BLaER1 treated with 17β-estradiol and CSF1 and Interleukin-3, amounts not matched to agents 10 nM and 100 nM (cell line): ENCODE measurements at regions not wholly inside any gene's neighbourhood (a gene's known extent, or its start where the extent isn't known, plus 50 kb on each side); places are given as distances from the start of the nearest gene placed in this dataset.

Source experiments
- H3K27ac ChIP-seq, 11 experiments: shearing (Covaris generic); formaldehyde crosslinking; 2 replicates each; pipeline ENCODE4 v1.8.1; 2022
- H3K27me3 ChIP-seq, 11 experiments: shearing (Covaris generic); formaldehyde crosslinking; 2 replicates each; pipeline ENCODE4 v1.8.1; 2022
- H3K36me3 ChIP-seq, 11 experiments: shearing (Covaris generic); formaldehyde crosslinking; 2 replicates each; pipeline ENCODE4 v1.8.1; 2022
- H3K4me1 ChIP-seq, 10 experiments: shearing (Covaris generic); formaldehyde crosslinking; 2 replicates each; pipeline ENCODE4 v1.8.1; 2022
- H3K4me2 ChIP-seq, 11 experiments: shearing (Covaris generic); formaldehyde crosslinking; 2 replicates each; pipeline ENCODE4 v1.8.1; 2022
- H3K4me3 ChIP-seq, 10 experiments: shearing (Covaris generic); formaldehyde crosslinking; 2 replicates each; pipeline ENCODE4 v1.8.1; 2022
- H3K9ac ChIP-seq, 11 experiments: shearing (Covaris generic); formaldehyde crosslinking; 2 replicates each; pipeline ENCODE4 v1.8.1; 2022
- H3K9me3 ChIP-seq, 11 experiments: shearing (Covaris generic); formaldehyde crosslinking; replicated peaks in 1 of 11; 2 replicates each; pipeline ENCODE4 v1.8.1; 2022
- H4K20me1 ChIP-seq, 11 experiments: shearing (Covaris generic); formaldehyde crosslinking; 2 replicates each; pipeline ENCODE4 v1.8.1; 2022
- Cebpa-rat ChIP-seq, 11 experiments: shearing (Covaris generic); IDR thresholded peaks; 2 replicates each; pipeline ENCODE4 v1.8.1; 2022

DNA sequence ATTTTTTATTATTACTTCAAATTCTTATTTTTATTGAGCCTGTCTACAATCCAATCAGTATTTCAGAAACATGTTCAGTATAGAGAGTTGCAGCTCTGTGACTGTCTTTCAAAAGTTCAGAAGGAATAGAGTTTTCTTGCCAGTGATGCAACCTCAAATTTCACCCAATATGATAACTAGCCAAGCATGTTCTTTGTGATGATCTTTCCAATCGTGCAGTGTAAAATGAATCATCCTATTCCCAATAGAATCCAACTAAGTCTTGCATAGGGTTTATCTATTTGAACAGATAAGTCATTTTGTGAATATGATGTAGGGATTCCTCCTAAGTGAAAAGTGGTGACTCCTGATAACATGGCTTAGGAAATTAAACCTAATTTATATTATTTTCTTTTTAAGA, 937.8 kb downstream of the KCNJ2 start:
- Histone ChIP-seq H3K4me3 (no peak overlapping the region), H3K27me3 (no peaks in the 10 kb centered on the region), H3K9me3 (no peaks in the 10 kb centered on the region), H3K27ac (no peak overlapping the region), H3K4me2 (no peak overlapping the region), H3K9ac (no peak overlapping the region), H4K20me1 (no peaks in the 10 kb centered on the region), H3K4me1 (no peaks in the 10 kb centered on the region), H3K36me3 (no peaks in the 10 kb centered on the region)
- no peak for TF ChIP-seq Cebpa-rat (IDR thresholded peaks at IDR 0.05)

GRCh38 chr17:71109697-71110096, 940.4 kb downstream of the KCNJ2 start:
- Histone ChIP-seq H3K4me1 (no peaks in the 10 kb centered on the region), H3K4me3 (no peak overlapping the region), H3K9ac (no peak overlapping the region), H3K4me2 (no peak overlapping the region), H3K9me3 (no peaks in the 10 kb centered on the region), H3K27ac (no peak overlapping the region), H3K36me3 (no peaks in the 10 kb centered on the region), H3K27me3 (no peaks in the 10 kb centered on the region), H4K20me1 (no peaks in the 10 kb centered on the region)
- TF ChIP-seq Cebpa-rat (IDR thresholded peaks at IDR 0.05), result peak in 2 of 11 experiments; percentile 73 to 82; a peak in 8 of 22 replicates

GRCh38 chr17:71110326-71110725, 941.0 kb downstream of the KCNJ2 start:
- Histone ChIP-seq H3K9me3 (no peaks in the 10 kb centered on the region), H3K27ac (no peak overlapping the region), H3K4me2 (no peak overlapping the region), H3K4me3 (no peak overlapping the region), H3K36me3 (no peaks in the 10 kb centered on the region), H4K20me1 (no peaks in the 10 kb centered on the region), H3K27me3 (no peaks in the 10 kb centered on the region), H3K4me1 (no peaks in the 10 kb centered on the region), H3K9ac (no peak overlapping the region)
- TF ChIP-seq Cebpa-rat (IDR thresholded peaks at IDR 0.05), result no peak

DNA sequence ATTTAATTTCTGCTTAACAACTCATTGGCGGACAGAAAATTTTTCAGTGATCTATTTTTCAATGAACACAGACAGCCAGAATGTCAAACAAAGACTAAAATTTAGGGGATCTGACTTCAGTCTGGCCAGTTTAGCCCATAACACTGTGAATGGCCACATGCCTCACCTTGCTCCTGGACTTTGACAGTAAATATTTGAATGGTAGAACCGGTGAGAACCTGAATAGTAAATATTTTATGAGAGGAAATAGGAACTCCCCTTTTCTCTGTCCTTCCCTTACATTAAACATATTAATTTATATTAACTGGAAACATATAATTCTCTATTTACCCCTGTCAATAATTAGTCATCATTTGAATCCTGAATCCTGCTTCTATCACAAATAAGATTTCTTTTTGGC, 942.1 kb downstream of the KCNJ2 start:
- H4K20me1 ChIP-seq, result no peaks in the 10 kb centered on the region
- no peaks in the 10 kb centered on the region for H3K4me1 ChIP-seq
- H3K27ac ChIP-seq, result no peak overlapping the region
- H3K9ac ChIP-seq, result no peak overlapping the region
- no peaks in the 10 kb centered on the region for H3K27me3 ChIP-seq
- no peaks in the 10 kb centered on the region for H3K9me3 ChIP-seq
- no peak for TF ChIP-seq Cebpa-rat (IDR thresholded peaks at IDR 0.05)
- no peak overlapping the region for H3K4me2 ChIP-seq
- H3K4me3 ChIP-seq, result no peak overlapping the region
- H3K36me3 ChIP-seq, result no peaks in the 10 kb centered on the region

DNA sequence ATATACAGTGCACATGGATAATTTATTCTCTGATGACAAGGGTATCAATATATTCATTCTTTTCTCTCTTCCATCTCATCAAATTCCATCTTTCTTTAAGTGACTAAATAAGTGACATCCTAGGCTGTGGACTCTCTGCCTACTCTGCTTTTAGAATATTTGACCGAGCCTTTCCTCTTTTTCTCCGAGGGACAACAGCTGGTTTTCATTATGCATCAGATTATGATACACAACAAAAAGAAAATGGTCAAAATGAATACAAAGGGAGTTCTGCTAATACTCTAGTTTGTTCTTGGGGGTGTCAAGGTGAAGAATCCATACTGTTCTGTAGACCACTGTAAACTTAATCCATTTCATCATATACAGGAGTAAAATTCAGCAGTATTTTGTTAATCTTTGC, 942.6 kb downstream of the KCNJ2 start:
- Histone ChIP-seq H3K36me3 (no peaks in the 10 kb centered on the region), H3K27me3 (no peaks in the 10 kb centered on the region), H3K9ac (no peak overlapping the region), H3K4me1 (no peaks in the 10 kb centered on the region), H3K27ac (no peak overlapping the region), H3K4me2 (no peak overlapping the region), H3K9me3 (no peaks in the 10 kb centered on the region), H4K20me1 (no peaks in the 10 kb centered on the region), H3K4me3 (no peak overlapping the region)
- TF ChIP-seq Cebpa-rat (IDR thresholded peaks at IDR 0.05), result no peak

DNA sequence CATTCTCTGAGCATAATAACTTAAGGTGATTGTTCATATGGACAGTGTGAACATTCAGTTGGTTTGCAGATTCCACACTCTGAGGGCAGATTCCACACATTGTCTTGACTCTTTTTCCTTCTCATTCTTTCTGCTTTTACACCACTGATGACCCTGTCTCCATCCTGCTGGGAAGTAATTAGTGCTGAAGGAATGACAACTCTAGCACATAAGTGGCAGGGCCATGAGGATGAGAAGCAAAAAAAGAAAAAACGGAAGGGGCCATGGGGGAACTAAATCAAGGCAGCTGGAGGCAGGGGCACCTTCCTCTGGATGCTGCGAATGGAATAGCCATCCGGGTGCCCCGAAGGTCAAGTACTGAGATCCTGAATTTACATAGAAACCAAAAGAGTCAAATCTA, 944.0 kb downstream of the KCNJ2 start:
- Histone ChIP-seq H3K27ac (no peak overlapping the region), H3K9me3 (no peaks in the 10 kb centered on the region), H4K20me1 (no peaks in the 10 kb centered on the region), H3K4me3 (no peak overlapping the region), H3K4me1 (no peaks in the 10 kb centered on the region), H3K9ac (no peak overlapping the region), H3K27me3 (no peaks in the 10 kb centered on the region), H3K36me3 (no peaks in the 10 kb centered on the region), H3K4me2 (no peak overlapping the region)
- no peak for TF ChIP-seq Cebpa-rat (IDR thresholded peaks at IDR 0.05)

DNA sequence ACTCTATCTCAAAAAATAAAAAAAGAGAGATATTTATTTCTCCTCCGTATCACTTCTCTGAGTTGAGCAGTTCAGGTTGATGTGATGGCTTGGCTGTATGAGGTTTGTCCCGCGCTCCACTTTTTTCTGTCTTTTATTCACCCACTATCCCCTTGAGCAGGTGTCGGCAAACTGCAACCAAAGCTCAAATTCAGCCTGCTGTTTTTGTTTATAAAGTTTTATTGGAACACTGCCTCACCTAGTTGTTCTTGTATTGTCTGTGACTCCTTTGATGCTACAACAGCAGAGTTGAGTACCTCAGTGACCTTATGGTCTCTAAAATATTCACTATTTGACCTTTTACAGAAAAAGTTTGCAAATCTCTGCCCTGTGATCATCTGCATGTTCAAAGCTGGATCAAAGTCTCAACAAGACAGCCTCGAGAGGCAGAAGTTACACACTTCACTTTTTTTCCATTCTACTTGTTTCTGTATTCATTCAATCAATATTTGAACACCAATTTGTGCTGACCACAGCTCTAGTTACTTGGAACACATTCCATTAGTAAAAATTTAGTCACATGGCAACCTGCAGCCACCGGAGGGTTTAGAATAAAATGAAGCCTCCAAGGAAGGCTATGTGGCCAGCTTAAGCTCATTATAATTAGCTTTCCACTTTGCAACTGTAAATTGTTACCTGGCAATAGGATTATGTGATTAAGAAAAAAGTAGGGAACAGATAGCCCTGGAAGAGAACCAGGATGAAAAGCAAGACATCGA, 945.8 kb downstream of the KCNJ2 start:
- Histone ChIP-seq H3K36me3 (no peaks in the 10 kb centered on the region), H3K4me3 (no peak overlapping the region), H3K27me3 (no peaks in the 10 kb centered on the region), H3K27ac (no peak overlapping the region), H3K4me2 (no peak overlapping the region), H4K20me1 (no peaks in the 10 kb centered on the region), H3K9me3 (no peaks in the 10 kb centered on the region), H3K4me1 (no peaks in the 10 kb centered on the region), H3K9ac (no peak overlapping the region)
- no peak for TF ChIP-seq Cebpa-rat (IDR thresholded peaks at IDR 0.05)

DNA sequence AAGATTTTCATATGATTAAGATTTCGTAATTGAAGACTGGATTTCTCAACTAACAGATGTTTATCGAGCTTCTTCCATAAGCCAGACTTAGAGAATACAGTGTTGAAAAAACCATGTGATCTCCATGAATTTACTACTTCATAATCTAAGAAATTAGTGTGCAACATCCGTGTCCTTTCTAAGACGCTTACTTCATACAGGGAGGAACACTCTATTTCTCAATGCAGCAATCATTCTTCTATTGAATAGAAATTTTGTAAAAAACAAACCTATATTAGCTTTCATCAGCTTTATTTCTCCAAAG, 946.3 kb downstream of the KCNJ2 start:
- TF ChIP-seq Cebpa-rat (IDR thresholded peaks at IDR 0.05), result no peak
- Histone ChIP-seq H3K27me3 (no peaks in the 10 kb centered on the region), H3K9me3 (no peaks in the 10 kb centered on the region), H3K27ac (no peak overlapping the region), H3K4me3 (no peak overlapping the region), H4K20me1 (no peaks in the 10 kb centered on the region), H3K4me2 (no peak overlapping the region), H3K9ac (no peak overlapping the region), H3K36me3 (no peaks in the 10 kb centered on the region), H3K4me1 (no peaks in the 10 kb centered on the region)

DNA sequence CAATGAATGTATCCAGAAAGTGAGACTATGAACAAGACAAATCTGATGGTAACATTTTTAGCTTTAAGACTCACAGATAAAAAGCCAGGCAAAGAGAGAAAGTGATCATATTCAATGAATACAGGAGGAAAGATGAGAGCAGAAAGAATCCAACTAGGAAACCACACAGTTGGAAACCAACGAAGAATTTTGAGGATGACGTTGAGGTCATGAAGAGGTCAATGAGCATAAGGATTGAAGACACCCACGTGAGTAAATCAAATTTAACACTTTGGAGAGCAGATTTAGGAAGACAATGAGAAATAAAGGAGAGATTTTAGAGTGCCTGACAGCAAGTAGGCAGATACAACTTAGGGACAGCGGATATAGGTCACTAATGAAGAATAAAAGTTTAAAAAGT, 948.1 kb downstream of the KCNJ2 start:
- H3K9me3 ChIP-seq, result no peaks in the 10 kb centered on the region
- H3K9ac ChIP-seq, result no peak overlapping the region
- no peaks in the 10 kb centered on the region for H3K36me3 ChIP-seq
- no peaks in the 10 kb centered on the region for H3K27me3 ChIP-seq
- no peak overlapping the region for H3K27ac ChIP-seq
- H4K20me1 ChIP-seq, result no peaks in the 10 kb centered on the region
- no peak for TF ChIP-seq Cebpa-rat (IDR thresholded peaks at IDR 0.05)
- no peak overlapping the region for H3K4me2 ChIP-seq
- no peaks in the 10 kb centered on the region for H3K4me1 ChIP-seq
- no peak overlapping the region for H3K4me3 ChIP-seq

GRCh38 chr17:71118039-71118438, 948.7 kb downstream of the KCNJ2 start:
- no peak overlapping the region for H3K9ac ChIP-seq

More at GRCh38 chr17:71118039-71118438, 948.7 kb downstream of the KCNJ2 start:
- TF ChIP-seq Cebpa-rat (IDR thresholded peaks at IDR 0.05), result no peak
- H3K4me2 ChIP-seq, result no peak overlapping the region
- H3K27ac ChIP-seq, result no peak overlapping the region
- H3K9me3 ChIP-seq, result no peaks in the 10 kb centered on the region
- no peaks in the 10 kb centered on the region for H4K20me1 ChIP-seq
- no peaks in the 10 kb centered on the region for H3K36me3 ChIP-seq
- no peaks in the 10 kb centered on the region for H3K4me1 ChIP-seq
- H3K27me3 ChIP-seq, result no peaks in the 10 kb centered on the region
- H3K4me3 ChIP-seq, result no peak overlapping the region
